HCT116 (cell line): ENCODE measurements at regions not wholly inside any gene's neighbourhood (a gene's known extent, or its start where the extent isn't known, plus 50 kb on each side); places are given as distances from the start of the nearest gene placed in this dataset.

ENCODE experiments used
- CEBPB ChIP-seq: IDR thresholded peaks from 2 replicates; pipeline ENCODE4 v1.6.1; 2012; ENCODE audit warnings: low read depth
- ELF1 ChIP-seq: IDR thresholded peaks from 2 replicates; pipeline ENCODE4 v1.6.1; 2012; ENCODE audit warnings: low read depth, borderline replicate concordance
- EZH2 ChIP-seq: fragments of 200-600 bp; sonication (generic); IDR thresholded peaks from 2 replicates; pipeline ENCODE4 v1.6.1; 2017; ENCODE audit warnings: antibody characterized with exemption, mixed run types
- EZH2phosphoT487 ChIP-seq: fragments of 200-600 bp; IDR thresholded peaks from 2 replicates; pipeline ENCODE4 v1.6.1; 2018; ENCODE audit warnings: antibody characterized with exemption, borderline replicate concordance
- JUND ChIP-seq: IDR thresholded peaks from 2 replicates; pipeline ENCODE4 v1.6.1; 2012
- MAX ChIP-seq: IDR thresholded peaks from 2 replicates; pipeline ENCODE4 v1.6.1; 2012
- POLR2A ChIP-seq: IDR thresholded peaks from 2 replicates; pipeline ENCODE4 v1.7.0; 2011; ENCODE audit warnings: borderline replicate concordance; ENCODE audit not compliant: insufficient read depth, insufficient read length; ENCODE audit errors: extremely low read depth
- POLR2AphosphoS5 ChIP-seq: IDR thresholded peaks from 2 replicates; pipeline ENCODE4 v1.6.1; 2011; ENCODE audit warnings: mild to moderate bottlenecking, low read depth, low read length, moderate library complexity
- RAD21 ChIP-seq: IDR thresholded peaks from 2 replicates; pipeline ENCODE4 v1.6.1; 2012; ENCODE audit warnings: low read depth, mild to moderate bottlenecking
- TF ChIP-seq, protein P1 (sequence below), 3 experiments: fragments of 200-600 bp in 1 of 3; sonication (generic) in 1 of 3; IDR thresholded peaks in 2 of 3; conservative IDR thresholded peaks in 1 of 3; 2 replicates each; pipeline ENCODE4 v1.5.1; 2012 to 2017; ENCODE audit warnings: low read depth in 2 of 3, low read length in 2 of 3, antibody characterized with exemption in 1 of 3, borderline replicate concordance in 1 of 3, control low read depth in 1 of 3, mild to moderate bottlenecking in 1 of 3, mixed read lengths in 1 of 3, mixed run types in 1 of 3, moderate library complexity in 1 of 3; ENCODE audit not compliant: insufficient read depth in 1 of 3
- TF ChIP-seq, protein P2 (sequence below): IDR thresholded peaks from 2 replicates; pipeline ENCODE4 v1.6.1; 2011; ENCODE audit warnings: mild to moderate bottlenecking, low read length, moderate library complexity; ENCODE audit not compliant: insufficient replicate concordance; ENCODE audit errors: extremely low read depth
- TF ChIP-seq, protein P3 (sequence below): IDR thresholded peaks from 2 replicates; pipeline ENCODE4 v1.6.1; 2012; ENCODE audit warnings: low read depth
- TF ChIP-seq, protein P4 (sequence below): IDR thresholded peaks from 2 replicates; pipeline ENCODE4 v1.6.1; 2012

DNA sequence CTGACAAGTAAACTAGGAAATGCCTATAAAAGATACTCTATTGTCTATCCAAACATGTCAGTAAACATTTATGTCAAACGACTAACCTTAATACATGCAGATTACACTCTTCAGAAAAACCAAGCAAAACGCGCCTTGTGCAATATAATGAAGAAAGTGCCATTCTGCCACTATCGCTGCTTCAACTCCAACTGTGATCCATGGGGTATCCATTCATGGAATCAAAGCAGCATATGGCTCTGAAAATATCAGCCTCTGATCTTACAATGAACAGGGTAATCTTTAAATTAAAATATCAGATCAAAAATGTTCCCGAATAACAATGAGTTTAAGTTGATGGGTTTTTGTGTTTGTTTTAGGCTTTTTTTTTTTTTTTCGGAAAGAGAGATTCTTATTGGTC lies 105.5 kb upstream of the SETMAR start:
- TF ChIP-seq, protein P1, sequence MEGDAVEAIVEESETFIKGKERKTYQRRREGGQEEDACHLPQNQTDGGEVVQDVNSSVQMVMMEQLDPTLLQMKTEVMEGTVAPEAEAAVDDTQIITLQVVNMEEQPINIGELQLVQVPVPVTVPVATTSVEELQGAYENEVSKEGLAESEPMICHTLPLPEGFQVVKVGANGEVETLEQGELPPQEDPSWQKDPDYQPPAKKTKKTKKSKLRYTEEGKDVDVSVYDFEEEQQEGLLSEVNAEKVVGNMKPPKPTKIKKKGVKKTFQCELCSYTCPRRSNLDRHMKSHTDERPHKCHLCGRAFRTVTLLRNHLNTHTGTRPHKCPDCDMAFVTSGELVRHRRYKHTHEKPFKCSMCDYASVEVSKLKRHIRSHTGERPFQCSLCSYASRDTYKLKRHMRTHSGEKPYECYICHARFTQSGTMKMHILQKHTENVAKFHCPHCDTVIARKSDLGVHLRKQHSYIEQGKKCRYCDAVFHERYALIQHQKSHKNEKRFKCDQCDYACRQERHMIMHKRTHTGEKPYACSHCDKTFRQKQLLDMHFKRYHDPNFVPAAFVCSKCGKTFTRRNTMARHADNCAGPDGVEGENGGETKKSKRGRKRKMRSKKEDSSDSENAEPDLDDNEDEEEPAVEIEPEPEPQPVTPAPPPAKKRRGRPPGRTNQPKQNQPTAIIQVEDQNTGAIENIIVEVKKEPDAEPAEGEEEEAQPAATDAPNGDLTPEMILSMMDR (IDR thresholded peaks at IDR 0.05 in 2 of 3, conservative IDR thresholded peaks at IDR 0.05 in 1 of 3; ENCODE audit: borderline replicate concordance in 1 of 3, insufficient read depth in 1 of 3, low read depth in 2 of 3, low read length in 2 of 3), result no peak
- TF ChIP-seq, protein P2, sequence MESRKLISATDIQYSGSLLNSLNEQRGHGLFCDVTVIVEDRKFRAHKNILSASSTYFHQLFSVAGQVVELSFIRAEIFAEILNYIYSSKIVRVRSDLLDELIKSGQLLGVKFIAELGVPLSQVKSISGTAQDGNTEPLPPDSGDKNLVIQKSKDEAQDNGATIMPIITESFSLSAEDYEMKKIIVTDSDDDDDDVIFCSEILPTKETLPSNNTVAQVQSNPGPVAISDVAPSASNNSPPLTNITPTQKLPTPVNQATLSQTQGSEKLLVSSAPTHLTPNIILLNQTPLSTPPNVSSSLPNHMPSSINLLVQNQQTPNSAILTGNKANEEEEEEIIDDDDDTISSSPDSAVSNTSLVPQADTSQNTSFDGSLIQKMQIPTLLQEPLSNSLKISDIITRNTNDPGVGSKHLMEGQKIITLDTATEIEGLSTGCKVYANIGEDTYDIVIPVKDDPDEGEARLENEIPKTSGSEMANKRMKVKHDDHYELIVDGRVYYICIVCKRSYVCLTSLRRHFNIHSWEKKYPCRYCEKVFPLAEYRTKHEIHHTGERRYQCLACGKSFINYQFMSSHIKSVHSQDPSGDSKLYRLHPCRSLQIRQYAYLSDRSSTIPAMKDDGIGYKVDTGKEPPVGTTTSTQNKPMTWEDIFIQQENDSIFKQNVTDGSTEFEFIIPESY, result no peak
- no peak for TF ChIP-seq ELF1
- no peak for TF ChIP-seq POLR2AphosphoS5
- TF ChIP-seq EZH2phosphoT487, result no peak
- TF ChIP-seq RAD21, result no peak
- TF ChIP-seq, protein P3, sequence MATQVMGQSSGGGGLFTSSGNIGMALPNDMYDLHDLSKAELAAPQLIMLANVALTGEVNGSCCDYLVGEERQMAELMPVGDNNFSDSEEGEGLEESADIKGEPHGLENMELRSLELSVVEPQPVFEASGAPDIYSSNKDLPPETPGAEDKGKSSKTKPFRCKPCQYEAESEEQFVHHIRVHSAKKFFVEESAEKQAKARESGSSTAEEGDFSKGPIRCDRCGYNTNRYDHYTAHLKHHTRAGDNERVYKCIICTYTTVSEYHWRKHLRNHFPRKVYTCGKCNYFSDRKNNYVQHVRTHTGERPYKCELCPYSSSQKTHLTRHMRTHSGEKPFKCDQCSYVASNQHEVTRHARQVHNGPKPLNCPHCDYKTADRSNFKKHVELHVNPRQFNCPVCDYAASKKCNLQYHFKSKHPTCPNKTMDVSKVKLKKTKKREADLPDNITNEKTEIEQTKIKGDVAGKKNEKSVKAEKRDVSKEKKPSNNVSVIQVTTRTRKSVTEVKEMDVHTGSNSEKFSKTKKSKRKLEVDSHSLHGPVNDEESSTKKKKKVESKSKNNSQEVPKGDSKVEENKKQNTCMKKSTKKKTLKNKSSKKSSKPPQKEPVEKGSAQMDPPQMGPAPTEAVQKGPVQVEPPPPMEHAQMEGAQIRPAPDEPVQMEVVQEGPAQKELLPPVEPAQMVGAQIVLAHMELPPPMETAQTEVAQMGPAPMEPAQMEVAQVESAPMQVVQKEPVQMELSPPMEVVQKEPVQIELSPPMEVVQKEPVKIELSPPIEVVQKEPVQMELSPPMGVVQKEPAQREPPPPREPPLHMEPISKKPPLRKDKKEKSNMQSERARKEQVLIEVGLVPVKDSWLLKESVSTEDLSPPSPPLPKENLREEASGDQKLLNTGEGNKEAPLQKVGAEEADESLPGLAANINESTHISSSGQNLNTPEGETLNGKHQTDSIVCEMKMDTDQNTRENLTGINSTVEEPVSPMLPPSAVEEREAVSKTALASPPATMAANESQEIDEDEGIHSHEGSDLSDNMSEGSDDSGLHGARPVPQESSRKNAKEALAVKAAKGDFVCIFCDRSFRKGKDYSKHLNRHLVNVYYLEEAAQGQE, result no peak
- TF ChIP-seq MAX, result no peak
- TF ChIP-seq POLR2A, result no peak
- TF ChIP-seq EZH2, result no peak
- no peak for TF ChIP-seq JUND
- TF ChIP-seq CEBPB, result no peak
- TF ChIP-seq, protein P4, sequence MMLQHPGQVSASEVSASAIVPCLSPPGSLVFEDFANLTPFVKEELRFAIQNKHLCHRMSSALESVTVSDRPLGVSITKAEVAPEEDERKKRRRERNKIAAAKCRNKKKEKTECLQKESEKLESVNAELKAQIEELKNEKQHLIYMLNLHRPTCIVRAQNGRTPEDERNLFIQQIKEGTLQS, result no peak
